KOPT-K1 (cell line): ENCODE measurements at regions not wholly inside any gene's neighbourhood (a gene's known extent, or its start where the extent isn't known, plus 50 kb on each side); places are given as distances from the start of the nearest gene placed in this dataset.

Experiments
- H3K27ac ChIP-seq: fragments of 200-600 bp; sonication (generic); 2 replicates; pipeline ENCODE4 v1.5.1; 2016; ENCODE audit warnings: antibody characterized with exemption, mild to moderate bottlenecking, low read depth, low read length; ENCODE audit not compliant: poor library complexity, severe bottlenecking
- H3K36me3 ChIP-seq: fragments of 200-600 bp; sonication (generic); 2 replicates; pipeline ENCODE4 v1.5.1; 2017; ENCODE audit warnings: antibody characterized with exemption, mild to moderate bottlenecking, low read length, moderate library complexity; ENCODE audit not compliant: insufficient read depth
- H3K9me3 ChIP-seq: fragments of 200-600 bp; sonication (generic); 2 replicates; pipeline ENCODE4 v1.5.1; 2017; ENCODE audit warnings: antibody characterized with exemption, low read length, mild to moderate bottlenecking; ENCODE audit not compliant: insufficient read depth, poor library complexity, severe bottlenecking

DNA sequence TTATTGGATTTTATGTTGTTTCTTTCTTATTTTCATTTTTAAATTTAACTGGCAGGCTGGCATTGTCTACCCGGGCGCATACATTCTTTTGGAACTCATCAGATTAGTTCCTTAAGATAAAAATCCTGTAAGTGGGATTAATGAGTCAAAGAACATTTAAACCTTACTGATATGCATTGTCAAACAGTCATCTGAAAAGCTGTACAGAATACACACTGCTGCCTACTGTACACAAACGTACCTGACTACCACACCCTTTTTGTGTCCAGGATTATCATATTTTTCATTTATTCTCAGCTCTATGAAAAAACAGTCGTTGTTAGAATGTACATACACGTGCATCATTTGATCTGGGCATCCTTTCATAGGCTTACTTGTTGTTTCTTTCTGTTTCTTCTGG, 358.3 kb downstream of the EFNB2 start:
- Histone ChIP-seq H3K27ac (no peak overlapping the region), H3K36me3 (no peaks in the 10 kb centered on the region)

DNA sequence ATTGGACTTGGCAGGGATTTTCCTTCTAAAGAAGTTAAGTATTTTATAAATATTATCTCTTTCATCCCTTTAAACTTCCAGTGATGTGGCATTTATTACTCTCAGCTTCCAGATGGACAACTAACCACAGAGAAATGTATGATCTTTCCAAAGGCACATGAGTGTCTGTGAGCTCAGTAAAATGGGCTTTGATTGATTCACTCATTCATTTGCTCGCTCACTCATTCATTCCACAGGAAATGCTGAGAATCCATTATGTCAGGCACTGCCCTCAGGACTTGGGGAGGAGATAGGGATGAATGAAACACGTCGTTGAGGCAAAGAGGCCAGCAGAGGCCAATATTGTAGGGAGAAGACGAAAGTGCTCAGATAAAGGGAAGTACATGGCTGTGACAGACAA, 359.3 kb downstream of the EFNB2 start:
- Histone ChIP-seq H3K27ac (no peak overlapping the region), H3K36me3 (no peaks in the 10 kb centered on the region), H3K9me3 (no peaks in the 10 kb centered on the region)

More for the DNA sequence above, 358.3 kb downstream of the EFNB2 start:
- no peaks in the 10 kb centered on the region for H3K9me3 ChIP-seq

DNA sequence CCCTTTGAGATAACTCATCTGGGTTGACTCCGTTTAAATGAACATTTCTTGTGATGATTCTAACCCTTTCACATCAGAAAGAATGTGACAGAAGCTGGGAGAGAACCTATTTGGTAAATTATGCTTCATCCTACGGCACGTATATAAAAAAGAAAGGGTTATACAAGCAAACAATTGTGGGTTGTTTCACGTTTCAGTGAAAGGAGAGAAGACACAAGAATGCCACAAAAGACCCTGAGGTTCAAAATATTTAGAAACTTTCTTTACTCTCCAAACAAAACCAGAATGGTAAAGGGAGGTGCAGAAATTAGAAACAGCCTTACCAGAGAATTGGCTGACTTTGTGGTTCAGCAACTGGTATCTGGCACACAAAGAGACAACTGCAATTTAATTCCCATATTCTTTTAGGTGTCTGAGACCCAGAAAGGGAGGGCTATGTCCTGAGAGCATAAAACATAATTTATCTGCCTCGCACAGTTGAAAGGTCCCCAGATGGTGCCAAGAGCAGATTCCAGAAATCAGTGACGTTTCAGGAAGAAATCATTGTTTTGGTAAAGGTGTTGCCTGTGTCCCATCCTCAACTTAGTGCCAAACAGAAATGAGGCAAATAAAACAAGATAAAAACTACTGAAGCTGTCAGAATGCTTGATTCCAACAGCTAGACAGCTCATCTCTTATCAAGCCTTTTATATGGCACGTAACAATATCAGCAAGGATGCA, 361.4 kb downstream of the EFNB2 start:
- Histone ChIP-seq H3K36me3 (no peaks in the 10 kb centered on the region), H3K9me3 (no peaks in the 10 kb centered on the region), H3K27ac (no peak overlapping the region)

DNA sequence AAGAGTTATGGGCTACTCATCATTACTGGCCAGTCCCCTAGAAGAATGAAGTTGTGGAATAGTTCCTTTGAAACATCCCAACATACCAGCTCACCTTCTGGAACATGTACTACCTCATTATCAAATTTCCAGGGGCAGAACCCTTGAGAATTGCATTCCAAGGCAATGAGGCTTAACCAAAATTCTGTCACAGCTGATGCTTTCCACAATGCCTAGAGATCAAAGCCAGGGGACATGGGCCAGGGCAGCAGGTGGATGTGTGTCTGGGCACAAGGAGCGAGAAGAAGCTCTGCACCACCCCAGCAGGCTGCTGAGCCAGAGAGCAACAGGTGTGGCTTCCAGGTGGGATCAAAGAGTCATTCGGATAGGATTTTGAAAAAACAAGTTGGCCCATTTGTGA, 362.1 kb downstream of the EFNB2 start:
- no peak overlapping the region for H3K27ac ChIP-seq
- H3K36me3 ChIP-seq: no peaks in the 10 kb centered on the region

DNA sequence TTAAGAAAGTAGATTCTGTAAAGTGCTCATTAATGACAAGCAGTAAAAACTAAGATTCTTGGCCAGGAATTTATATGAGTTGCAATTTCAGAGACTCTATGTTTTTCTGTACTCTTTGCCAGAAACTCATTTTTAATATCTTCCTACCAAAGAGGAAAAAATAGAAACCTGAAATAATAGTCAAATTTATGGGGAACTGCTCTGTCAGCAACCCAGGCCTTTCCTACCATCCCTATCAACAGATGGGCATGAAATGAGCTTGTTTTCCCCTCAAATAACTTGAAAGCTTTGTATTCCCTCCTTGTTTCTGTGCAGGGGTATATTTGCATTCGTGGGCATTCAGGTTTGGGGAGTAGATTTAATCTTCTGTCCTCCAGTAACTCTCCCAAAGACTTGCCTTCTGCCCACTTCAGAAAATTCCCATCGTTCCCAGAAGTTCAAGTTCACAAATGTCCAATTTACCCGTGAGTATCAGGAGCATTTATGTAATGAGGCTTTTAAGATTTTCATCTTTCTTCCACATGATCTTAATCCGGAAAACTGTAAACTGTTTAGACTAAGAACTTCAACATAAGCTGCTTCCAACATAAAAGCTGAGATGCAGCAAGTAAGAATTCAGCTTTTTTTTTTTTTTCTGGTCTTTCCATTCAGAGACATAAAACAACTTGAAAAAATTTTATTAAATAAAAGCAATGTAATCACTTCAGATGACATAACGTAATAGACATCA, 363.1 kb downstream of the EFNB2 start:
- Histone ChIP-seq H3K36me3 (no peaks in the 10 kb centered on the region), H3K9me3 (no peaks in the 10 kb centered on the region), H3K27ac (no peak overlapping the region)

More for the DNA sequence above, 362.1 kb downstream of the EFNB2 start:
- H3K9me3 ChIP-seq: no peaks in the 10 kb centered on the region

DNA sequence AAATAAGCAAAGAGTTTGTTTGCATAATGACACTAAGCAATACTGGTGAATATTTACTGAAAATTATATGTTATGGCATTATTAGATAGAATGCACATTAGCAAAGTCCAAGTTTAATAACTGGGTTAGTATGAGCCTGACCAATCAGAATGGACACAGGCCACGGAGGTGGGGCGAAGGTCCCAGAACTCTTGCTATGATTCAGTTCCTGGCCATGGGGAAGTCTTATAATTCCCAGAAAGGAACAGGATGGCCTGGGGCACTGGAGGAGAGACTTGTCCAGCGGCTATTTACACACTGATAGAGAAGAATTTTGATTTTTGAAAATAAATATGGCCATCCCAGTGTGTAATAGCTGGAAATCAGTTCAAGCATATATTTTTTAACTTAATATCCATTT, 372.0 kb downstream of the EFNB2 start:
- Histone ChIP-seq H3K36me3 (no peaks in the 10 kb centered on the region), H3K9me3 (no peaks in the 10 kb centered on the region), H3K27ac (no peak overlapping the region)

DNA sequence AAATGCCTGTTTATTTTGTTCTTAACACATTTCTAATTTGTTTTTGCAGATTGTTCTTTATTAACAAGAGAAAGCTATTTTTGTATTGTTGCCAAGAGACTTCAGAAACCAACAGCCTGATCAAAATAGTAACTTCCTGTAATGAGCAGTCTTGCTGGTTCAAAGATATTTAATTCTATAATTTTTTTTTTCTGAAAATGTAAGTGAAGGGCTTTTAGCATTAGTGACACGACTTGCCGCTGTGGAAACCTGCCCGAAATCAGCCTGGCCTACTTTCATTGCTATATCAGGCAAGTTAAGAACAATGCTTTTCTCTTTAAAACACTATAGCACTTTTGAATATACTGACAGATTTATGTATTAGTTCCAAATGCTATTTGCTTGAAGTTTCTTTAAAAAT, 374.3 kb downstream of the EFNB2 start:
- Histone ChIP-seq H3K27ac (no peak overlapping the region), H3K9me3 (no peaks in the 10 kb centered on the region), H3K36me3 (no peaks in the 10 kb centered on the region)

DNA sequence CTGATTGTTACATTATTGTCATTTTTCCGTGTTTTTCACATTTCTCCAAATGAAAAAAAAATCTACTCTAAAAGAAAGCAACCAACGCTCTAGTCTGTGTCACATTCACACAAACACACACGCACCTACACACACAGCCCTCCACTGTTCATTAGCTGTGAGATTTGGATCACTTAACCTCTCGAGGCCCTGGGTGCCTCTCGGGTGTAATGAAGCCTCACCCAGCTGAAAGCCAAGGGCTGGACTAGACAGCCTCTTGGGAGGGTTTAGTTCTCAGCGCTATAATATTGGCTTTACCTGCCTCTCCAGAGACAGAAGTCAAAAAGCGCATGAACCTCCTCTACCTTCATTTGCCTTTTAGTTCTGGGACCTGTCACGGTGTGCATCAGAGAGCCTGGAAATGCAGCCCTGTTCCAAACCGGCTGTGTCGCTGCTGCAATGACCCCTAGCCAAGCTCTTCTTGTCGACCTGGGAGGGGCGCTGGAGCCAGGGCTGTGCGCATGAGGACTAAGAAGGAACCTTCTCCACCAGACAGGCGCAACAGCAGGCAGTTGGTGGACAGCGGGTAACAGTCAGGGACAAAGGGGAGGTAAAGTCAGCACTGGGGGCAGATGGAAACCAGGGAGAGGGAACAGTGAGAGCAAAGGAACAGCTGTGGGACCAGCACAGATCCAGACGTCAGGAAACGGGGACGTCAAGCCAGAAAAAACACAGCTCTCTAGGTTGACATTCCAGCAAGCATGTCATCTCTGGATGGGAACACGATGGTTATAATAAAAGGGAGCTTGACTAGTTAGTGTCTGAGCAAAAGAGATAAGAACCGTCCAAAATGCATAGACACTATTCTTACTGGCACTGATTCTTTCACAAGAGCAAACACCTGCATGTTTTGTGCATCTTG, 375.9 kb downstream of the EFNB2 start:
- Histone ChIP-seq H3K27ac (no peak overlapping the region), H3K36me3 (no peaks in the 10 kb centered on the region), H3K9me3 (no peaks in the 10 kb centered on the region)

DNA sequence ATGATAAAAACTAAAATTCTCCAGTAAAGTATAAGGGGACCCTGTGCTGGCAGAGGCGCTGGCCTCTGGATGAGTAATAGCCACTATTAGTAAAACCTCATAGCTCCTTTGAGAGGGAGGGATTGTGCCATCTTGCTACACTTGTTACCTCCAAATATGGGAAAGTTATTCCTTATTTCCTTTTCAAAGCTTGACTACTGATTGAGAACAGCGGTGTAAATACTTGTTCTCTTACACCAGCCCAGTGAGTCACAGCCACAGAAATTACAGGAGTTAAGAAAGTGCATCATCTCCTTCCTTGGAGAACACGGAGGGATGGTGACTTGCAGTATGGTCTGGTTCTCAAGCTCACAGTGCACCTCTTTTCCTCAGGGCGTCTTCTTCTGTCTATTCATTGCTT, 379.0 kb downstream of the EFNB2 start:
- H3K9me3 ChIP-seq: no peaks in the 10 kb centered on the region
- no peaks in the 10 kb centered on the region for H3K36me3 ChIP-seq
- H3K27ac ChIP-seq: no peak overlapping the region

DNA sequence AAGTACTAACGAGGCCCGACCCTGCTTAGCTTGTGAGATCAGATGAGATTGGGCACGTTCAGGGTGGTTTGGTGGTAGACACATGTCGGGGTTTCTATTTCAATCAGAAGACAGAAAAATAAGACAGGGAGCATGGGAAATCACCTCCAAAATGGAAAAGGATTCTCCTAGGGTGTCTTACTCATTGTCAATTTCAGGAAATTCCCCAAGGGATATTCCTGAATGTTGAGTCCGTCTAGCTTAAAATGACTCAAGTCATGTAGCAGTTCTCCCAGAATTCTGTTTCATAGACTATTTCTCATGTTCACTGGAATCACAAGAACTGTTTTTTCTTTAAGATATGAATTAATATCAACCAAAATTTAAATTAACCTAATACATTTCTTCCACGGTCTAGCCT, 380.1 kb downstream of the EFNB2 start:
- Histone ChIP-seq H3K36me3 (no peaks in the 10 kb centered on the region), H3K9me3 (no peaks in the 10 kb centered on the region), H3K27ac (no peak overlapping the region)

DNA sequence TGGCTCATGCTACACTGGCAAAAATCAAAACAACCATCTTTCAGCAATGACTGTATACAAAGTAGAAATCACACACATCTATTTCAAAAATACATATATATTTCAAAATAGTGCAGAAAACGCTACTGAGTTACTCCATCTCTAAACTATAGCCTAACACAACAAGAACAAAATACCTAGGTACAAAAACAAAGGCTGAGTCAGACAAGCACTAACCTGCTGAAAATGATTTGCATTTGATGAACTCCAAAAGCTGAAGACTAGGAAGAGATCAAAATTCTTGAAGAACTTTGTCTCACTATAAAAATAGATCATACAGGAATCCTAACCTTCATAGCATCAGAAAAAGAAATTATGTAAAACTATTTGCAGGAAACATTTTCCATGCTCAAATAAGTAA, 381.6 kb downstream of the EFNB2 start:
- no peaks in the 10 kb centered on the region for H3K9me3 ChIP-seq
- H3K36me3 ChIP-seq: no peaks in the 10 kb centered on the region
- H3K27ac ChIP-seq: no peak overlapping the region

DNA sequence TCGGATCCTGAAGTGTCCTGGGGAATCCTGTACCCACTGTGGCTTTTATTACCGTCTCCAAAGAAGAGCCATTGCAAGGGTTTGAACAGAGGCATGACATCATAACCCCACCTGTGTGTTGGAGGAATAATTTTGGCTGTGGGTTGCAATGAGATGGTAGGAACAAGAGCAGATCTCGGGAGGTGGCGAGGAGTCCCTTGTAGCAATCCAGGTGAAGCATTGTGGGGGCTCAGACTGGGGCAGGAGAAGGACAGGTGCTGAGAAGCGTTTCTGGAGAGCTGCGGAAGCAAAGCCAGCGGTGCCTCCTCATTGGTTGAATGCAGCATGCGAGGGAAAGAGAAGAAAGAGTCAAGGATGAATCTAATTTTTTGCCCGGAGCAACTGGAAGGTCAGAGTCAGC, 382.4 kb downstream of the EFNB2 start:
- no peaks in the 10 kb centered on the region for H3K9me3 ChIP-seq

DNA sequence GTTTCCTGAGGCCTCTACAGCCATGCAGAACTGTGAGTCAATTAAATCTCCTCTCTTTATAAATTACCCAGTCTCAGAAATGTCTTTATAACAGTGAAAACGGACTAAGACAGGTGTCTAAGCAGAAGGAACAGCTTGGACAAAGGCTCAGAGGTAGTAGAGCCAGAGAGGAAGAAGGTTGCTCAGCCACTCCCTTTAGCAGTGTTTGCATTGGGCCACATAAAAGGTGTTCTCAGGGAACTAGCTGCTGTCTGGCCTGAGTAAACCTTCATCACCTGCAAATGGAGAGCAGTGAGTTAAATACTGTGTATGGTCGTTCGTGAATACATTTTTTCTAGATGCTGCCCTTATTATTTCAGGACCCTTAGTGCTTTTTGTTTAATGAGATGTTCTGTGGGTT, 383.4 kb downstream of the EFNB2 start:
- Histone ChIP-seq H3K27ac (no peak overlapping the region), H3K9me3 (no peaks in the 10 kb centered on the region), H3K36me3 (no peaks in the 10 kb centered on the region)

More for the DNA sequence above, 382.4 kb downstream of the EFNB2 start:
- Histone ChIP-seq H3K27ac (no peak overlapping the region), H3K36me3 (no peaks in the 10 kb centered on the region)

DNA sequence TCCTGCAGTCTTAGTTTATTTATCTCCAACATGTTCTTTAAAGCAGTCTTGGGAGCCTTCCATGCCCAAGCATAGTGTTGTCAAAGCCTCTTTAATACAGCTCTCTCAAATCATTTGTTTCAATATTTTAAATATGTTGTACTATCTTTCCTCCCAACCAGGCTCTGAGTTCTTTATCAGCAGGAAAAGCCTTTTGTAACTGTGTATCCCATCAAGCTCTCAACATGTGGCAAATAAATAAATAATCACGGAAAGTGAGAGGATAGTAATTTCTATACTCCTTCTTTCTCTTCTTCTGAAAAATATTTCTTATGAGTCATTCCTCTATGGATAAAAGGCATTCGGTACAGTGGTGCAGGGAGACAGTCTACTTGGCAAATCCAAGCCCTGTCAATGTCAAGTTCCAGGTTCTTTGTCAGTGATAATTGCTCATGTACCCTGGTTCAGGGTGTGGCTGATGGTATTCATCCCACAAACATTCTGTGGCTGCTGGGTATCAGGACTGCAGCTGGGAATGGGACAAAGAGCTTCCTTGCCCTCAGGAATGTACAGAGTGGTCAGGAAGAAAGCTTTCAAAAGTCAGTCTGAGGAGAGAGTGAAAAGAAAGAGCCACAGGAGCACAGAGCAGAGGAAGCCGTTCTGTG, 384.3 kb downstream of the EFNB2 start:
- no peak overlapping the region for H3K27ac ChIP-seq
- H3K9me3 ChIP-seq: no peaks in the 10 kb centered on the region
- no peaks in the 10 kb centered on the region for H3K36me3 ChIP-seq
